Prostate gland (tissue), 2 donors: ENCODE measurements at regions not wholly inside any gene's neighbourhood (a gene's known extent, or its start where the extent isn't known, plus 50 kb on each side); places are given as distances from the start of the nearest gene placed in this dataset.
"Not testable (repeated sequence)": the region's sequence is repeated elsewhere in the genome, so short reads cannot be mapped to it uniquely, and the experiment has no call there.

Source experiments
- DNase-seq: peaks from one replicate; pipeline ENCODE4 v3.0.0-alpha.2; 2019; ENCODE audit warnings: low spot score
- H3K27ac ChIP-seq, 2 donors: fragments of 200-600 bp; sonication (generic); 2 replicates each; pipeline ENCODE4 v1.5.1; 2017 to 2019
- H3K27me3 ChIP-seq: fragments of 200-600 bp; sonication (generic); replicated peaks from 2 replicates; pipeline ENCODE4 v1.5.1; 2019; ENCODE audit not compliant: insufficient read depth
- H3K36me3 ChIP-seq, 2 donors: fragments of 200-600 bp; sonication (generic); 1 replicate in 1 of 2; 2 replicates in 1 of 2; pipeline versions ENCODE4 v1.5.1 to v1.8.1; 2017 to 2019
- H3K4me1 ChIP-seq: fragments of 200-600 bp; sonication (generic); replicated peaks from 2 replicates; pipeline ENCODE4 v1.5.1; 2019
- H3K4me3 ChIP-seq, 2 donors: fragments of 200-600 bp; sonication (generic); 2 replicates each; pipeline ENCODE4 v1.5.1; 2017 to 2019
- H3K9me3 ChIP-seq: fragments of 200-600 bp; sonication (generic); 2 replicates; pipeline ENCODE4 v1.5.1; 2017
- POLR2A ChIP-seq: fragments of 450-650 bp; IDR thresholded peaks from one replicate; pipeline ENCODE4 v1.6.1; 2016; ENCODE audit warnings: antibody characterized with exemption, mild to moderate bottlenecking
- POLR2AphosphoS5 ChIP-seq: sonication (generic); formaldehyde crosslinking; IDR thresholded peaks from one replicate; pipeline ENCODE4 v1.6.1; 2017; ENCODE audit warnings: antibody characterized with exemption
- WGBS: methylation state at CpG from one replicate; pipeline ENCODE4 v1.1.5; 2018; 5-methylcytosine and 5-hydroxymethylcytosine counted together
- intact Hi-C: fragments of 100-400 bp; cut with DNase I; formaldehyde crosslinking; loops from one replicate; pipeline ENCODE4 v1.14.2; 2022
- TF ChIP-seq, protein P1 (sequence below), 4 experiments: fragments of 200-600 bp in 2 of 4; fragments of 450-650 bp in 2 of 4; sonication (generic) in 2 of 4; IDR thresholded peaks; 1 replicate in 3 of 4; 2 replicates in 1 of 4; pipeline ENCODE4 v1.5.1; 2016 to 2019; ENCODE audit warnings: antibody characterized with exemption in 4 of 4, mild to moderate bottlenecking in 2 of 4, moderate library complexity in 2 of 4

DNA sequence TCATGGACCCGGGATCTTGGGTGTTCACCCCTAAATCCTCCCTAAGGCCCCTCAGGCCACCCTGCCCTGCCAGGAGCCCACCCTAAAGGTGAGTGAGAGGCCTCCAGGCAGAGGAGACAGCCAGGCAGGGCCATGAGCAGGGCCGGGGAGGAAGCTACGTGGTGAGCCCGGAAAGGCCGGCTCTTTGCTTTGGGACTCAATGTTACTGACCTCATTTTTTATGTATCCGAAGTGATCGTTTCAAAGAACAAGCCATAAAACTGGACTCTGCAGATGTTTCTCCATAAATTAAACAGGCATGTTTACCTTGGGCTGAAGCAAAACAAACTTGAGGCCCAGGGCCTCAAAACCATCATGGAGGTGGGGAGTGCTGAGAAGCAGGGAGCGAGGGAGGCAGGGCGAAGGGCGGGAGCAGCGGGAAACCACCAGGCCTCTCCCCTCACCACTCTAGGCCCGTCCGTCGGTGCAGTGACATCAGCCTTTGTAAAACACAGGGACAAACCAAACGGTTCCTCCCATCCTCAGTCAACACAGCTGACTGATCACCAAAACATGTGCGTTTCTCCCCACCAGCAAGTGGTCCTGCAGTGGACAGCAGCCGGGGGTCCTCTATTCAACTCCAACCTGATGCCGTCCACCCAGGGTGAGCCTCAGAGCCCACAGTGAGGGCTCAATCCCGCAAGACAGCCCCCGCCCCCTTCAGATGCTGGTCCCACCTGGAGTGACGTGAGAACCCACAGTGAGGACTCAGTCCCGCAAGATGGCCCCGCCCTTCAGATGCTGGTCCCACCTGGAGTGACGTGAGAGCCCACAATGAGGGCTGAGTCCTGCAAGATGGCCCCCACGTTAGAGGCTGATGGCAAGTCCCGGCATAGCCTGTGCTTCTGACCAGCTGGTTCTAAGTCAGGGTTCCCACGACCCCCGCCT lies 102.9 kb upstream of the LRPAP1 start:
- peak overlapping the region; percentile 56 to 75 for H3K27ac ChIP-seq
- H3K9me3 ChIP-seq = no peaks in the 10 kb centered on the region
- intact Hi-C loops = no loop called here
- peaks cover 7% of the 10 kb centered on the region for H3K4me1 ChIP-seq
- H3K27me3 ChIP-seq = no peaks in the 10 kb centered on the region
- TF ChIP-seq POLR2AphosphoS5 = peak; percentile 35
- no peak for TF ChIP-seq POLR2A
- TF ChIP-seq, protein P1, sequence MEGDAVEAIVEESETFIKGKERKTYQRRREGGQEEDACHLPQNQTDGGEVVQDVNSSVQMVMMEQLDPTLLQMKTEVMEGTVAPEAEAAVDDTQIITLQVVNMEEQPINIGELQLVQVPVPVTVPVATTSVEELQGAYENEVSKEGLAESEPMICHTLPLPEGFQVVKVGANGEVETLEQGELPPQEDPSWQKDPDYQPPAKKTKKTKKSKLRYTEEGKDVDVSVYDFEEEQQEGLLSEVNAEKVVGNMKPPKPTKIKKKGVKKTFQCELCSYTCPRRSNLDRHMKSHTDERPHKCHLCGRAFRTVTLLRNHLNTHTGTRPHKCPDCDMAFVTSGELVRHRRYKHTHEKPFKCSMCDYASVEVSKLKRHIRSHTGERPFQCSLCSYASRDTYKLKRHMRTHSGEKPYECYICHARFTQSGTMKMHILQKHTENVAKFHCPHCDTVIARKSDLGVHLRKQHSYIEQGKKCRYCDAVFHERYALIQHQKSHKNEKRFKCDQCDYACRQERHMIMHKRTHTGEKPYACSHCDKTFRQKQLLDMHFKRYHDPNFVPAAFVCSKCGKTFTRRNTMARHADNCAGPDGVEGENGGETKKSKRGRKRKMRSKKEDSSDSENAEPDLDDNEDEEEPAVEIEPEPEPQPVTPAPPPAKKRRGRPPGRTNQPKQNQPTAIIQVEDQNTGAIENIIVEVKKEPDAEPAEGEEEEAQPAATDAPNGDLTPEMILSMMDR (IDR thresholded peaks at IDR 0.05) = no peak
- no peaks in the 10 kb centered on the region for H3K36me3 ChIP-seq
- 69% methylated on average over 27 of the region's 28 CpGs for WGBS
- no peak for DNase-seq
- no peak overlapping the region for H3K4me3 ChIP-seq

DNA sequence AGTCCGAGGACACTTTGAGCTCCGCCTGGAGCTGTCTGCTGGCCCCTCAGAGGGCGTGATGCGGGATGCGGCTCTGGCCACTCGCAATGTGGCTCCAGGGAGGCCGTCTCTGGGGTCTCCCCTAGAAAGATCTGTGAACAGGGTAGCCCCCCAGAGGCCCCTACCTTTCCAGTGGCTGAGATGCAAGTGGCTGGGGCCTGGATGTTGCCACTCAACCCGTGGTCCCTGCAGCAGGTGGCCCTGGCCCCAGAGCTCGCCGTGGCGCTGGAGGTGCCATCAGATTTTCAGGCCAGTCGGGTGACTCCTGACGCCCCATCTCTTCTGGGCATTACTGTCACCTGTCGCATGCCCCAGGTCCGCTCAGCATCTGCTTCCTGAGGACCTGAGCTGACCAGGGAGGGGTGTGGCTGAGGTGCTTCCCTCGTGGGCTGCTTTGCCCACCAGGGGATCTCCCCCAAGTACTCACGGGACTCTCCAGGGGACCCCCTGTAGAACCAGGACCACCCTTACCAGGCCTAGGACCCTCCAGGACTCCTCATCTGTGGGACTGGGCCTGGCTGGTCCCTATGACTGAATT lies 102.1 kb upstream of the LRPAP1 start:
- peaks cover 7% of the 10 kb centered on the region for H3K4me1 ChIP-seq
- H3K9me3 ChIP-seq = no peaks in the 10 kb centered on the region
- H3K27me3 ChIP-seq = peaks cover 3% of the 10 kb centered on the region
- 90% methylated on average over 14 of the region's 17 CpGs for WGBS
- TF ChIP-seq POLR2AphosphoS5 = no peak
- no peak for TF ChIP-seq POLR2A
- TF ChIP-seq, protein P1 (IDR thresholded peaks at IDR 0.05) = no peak
- DNase-seq = no peak
- no peaks in the 10 kb centered on the region for H3K36me3 ChIP-seq
- intact Hi-C loops = no loop called here
- no peak overlapping the region for H3K4me3 ChIP-seq
- peak overlapping the region; percentile 56 to 75 for H3K27ac ChIP-seq

DNA sequence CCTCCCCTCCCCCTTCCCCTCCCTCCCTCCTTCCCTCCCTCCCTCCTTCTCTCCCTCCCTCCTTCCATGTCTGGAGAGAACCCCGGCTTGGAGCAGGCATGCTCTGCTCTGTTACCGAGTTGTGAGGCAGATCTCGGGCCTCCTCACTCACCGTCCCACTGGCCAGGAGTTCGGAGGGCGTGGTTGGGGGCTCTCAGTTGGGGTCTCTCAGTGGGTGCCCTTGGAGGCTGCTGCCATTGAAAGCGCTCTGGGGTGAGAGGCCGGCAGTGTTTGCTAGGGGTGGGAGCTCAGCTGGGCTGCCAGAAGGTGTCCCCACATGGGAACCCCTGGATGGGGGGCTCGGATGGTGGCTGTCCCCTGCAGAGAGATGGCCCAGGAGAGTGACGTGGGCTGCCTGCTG lies 101.1 kb upstream of the LRPAP1 start:
- H3K36me3 ChIP-seq, H3K4me3 ChIP-seq, H3K27me3 ChIP-seq, intact Hi-C loops, DNase-seq, H3K4me1 ChIP-seq, H3K27ac ChIP-seq, H3K9me3 ChIP-seq: not testable (repeated sequence)
- WGBS = 100% methylated on average over 7 of the region's 10 CpGs

DNA sequence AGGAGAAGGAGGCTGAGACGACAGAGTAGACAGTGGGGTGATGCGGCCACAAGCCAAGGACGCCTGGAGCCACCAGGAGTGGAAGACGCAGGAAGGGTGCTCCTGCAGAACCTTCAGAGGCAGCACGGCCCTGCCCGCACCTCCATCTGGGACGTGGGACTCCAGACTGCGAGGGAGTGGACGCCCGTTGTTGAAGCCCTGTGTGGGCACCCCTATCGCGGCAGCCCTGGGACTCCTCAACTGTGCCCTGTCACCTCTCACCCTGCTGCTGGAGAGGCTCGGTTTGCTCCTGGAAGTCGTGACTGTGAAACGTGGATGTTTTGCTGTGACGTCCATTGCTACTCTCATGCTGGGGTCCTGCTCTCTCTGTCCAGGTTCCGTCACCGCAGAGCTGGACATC lies 100.6 kb upstream of the LRPAP1 start:
- 97% methylated on average over 17 of the region's 18 CpGs for WGBS

DNA sequence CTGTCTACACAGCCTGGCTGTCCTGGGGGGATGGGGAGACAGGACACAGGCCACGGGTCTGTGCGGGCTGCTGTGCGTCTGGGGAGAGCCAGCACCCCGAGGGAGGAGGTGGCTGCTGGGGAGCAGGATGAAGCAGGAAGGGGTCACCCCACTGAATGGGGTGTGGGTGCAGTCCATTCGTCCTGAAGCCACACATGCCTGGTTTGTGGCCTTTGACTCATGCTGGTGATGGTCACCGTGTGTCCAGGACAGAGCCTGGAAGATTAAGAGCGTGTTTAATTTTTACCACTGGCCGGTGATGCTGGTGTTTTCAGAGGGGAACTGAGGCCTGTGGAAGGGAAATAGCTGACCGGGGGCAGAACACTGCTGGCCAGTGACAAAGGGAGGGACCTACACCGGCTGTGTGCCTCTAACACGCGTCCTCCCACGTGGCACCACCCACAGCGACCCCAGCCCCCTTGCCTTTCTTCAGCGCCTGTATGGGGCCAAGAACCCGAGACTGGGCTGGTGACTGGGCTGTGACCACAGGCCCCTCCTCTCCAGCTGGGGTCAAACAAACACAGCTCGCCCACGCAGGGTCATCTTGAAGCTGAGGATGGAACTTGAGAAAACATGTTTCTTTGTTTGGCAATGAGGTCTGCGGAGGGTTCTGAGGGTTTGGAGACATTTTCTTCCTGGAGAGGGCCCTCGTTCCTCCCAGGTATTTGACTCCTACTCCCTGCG lies 99.5 kb upstream of the LRPAP1 start:
- H3K27ac ChIP-seq, H3K4me3 ChIP-seq, intact Hi-C loops, H3K36me3 ChIP-seq, DNase-seq, H3K9me3 ChIP-seq, H3K4me1 ChIP-seq, H3K27me3 ChIP-seq: not testable (repeated sequence)
- 68% methylated on average over 21 of the region's 21 CpGs for whole genome bisulfite sequencing

More for the DNA sequence above, 100.6 kb upstream of the LRPAP1 start:
- DNase-seq, H3K4me3 ChIP-seq, intact Hi-C loops, H3K9me3 ChIP-seq, H3K27me3 ChIP-seq, H3K27ac ChIP-seq, H3K4me1 ChIP-seq, H3K36me3 ChIP-seq: not testable (repeated sequence)
